ENCODE measurements at regions not wholly inside any gene's neighbourhood (a gene's known extent, or its start where the extent isn't known, plus 50 kb on each side); places are given as distances from the start of the nearest gene placed in this dataset.

- ChIA-PET SMC1A (ENCODE audit: uncharacterized antibody, unreplicated experiment) (no interaction called here), POLR2A (no interaction called here), RAD21 (ENCODE audit: unreplicated experiment) (no interaction called here), CTCF (no interaction called here)
- H3K27ac ChIP-seq (ENCODE audit: control insufficient read depth, insufficient read depth) = no peak overlapping the region
- no peaks in the 10 kb centered on the region for H3K4me1 ChIP-seq (ENCODE audit: control insufficient read depth, insufficient read depth, low read length)
- H3K4me2 ChIP-seq (ENCODE audit: control insufficient read depth, insufficient read depth) = no peak overlapping the region
- no peaks in the 10 kb centered on the region for H4K20me1 ChIP-seq (ENCODE audit: control insufficient read depth, insufficient read depth)
- no peak overlapping the region for H2AFZ ChIP-seq (ENCODE audit: control insufficient read depth, low read depth, low read length)
- H3K36me3 ChIP-seq (ENCODE audit: control insufficient read depth in 2 of 2, insufficient read depth in 2 of 2, low read length in 1 of 2) = no peaks in the 10 kb centered on the region
- no TSS peak for BruUV-seq (replicated peaks)
- H3K4me3 ChIP-seq = no peak overlapping the region
- no peaks in the 10 kb centered on the region for H3K27me3 ChIP-seq (replicated peaks in 1 of 2; ENCODE audit: control insufficient read depth in 2 of 2, insufficient read depth in 2 of 2, low read length in 1 of 2)
- in situ Hi-C loops (cut with MboI) = no loop called here
- DNase-seq (ENCODE audit: low read depth, low spot score) (no peak), ATAC-seq (no peak), FAIRE-seq (no peak)
- H3K79me2 ChIP-seq (ENCODE audit: control insufficient read depth, insufficient read depth, low read length) = no peaks in the 10 kb centered on the region
- H3K9me3 ChIP-seq (replicated peaks; ENCODE audit: control insufficient read depth, insufficient read depth, low read length) = no peaks in the 10 kb centered on the region
- intact Hi-C loops (cut with micrococcal nuclease; ENCODE audit: unreplicated experiment) = no loop called here
- H3K9ac ChIP-seq (ENCODE audit: control insufficient read depth, insufficient read depth, low read length) = no peak overlapping the region
- TF ChIP-seq SKIL (IDR thresholded peaks at IDR 0.05; ENCODE audit: low read depth, poor library complexity, severe bottlenecking) (no peak), MYC (IDR thresholded peaks at IDR 0.05; ENCODE audit: insufficient read depth, insufficient read length, insufficient replicate concordance, low read length, severe bottlenecking) (no peak), HDAC6 (IDR thresholded peaks at IDR 0.05; ENCODE audit: unreplicated experiment) (no peak), NR2F1 (conservative IDR thresholded peaks at IDR 0.05) (no peak), ATF2 (IDR thresholded peaks at IDR 0.05; ENCODE audit: low read length) (no peak), CBFB (IDR thresholded peaks at IDR 0.05; ENCODE audit: low read depth) (no peak), POLR2A (IDR thresholded peaks at IDR 0.05; ENCODE audit: low read depth, low read length) (no peak), MTA2 (IDR thresholded peaks at IDR 0.05; ENCODE audit: low read depth) (no peak), RB1 (IDR thresholded peaks at IDR 0.05; ENCODE audit: borderline replicate concordance) (no peak), SREBF1 (IDR thresholded peaks at IDR 0.05; ENCODE audit: low read length) (no peak), ZBTB40 (IDR thresholded peaks at IDR 0.05; ENCODE audit: borderline replicate concordance) (no peak), E2F4 (IDR thresholded peaks at IDR 0.05; ENCODE audit: low read depth, low read length) (no peak), CEBPB (IDR thresholded peaks at IDR 0.05; ENCODE audit: borderline replicate concordance in 1 of 2, low read depth in 2 of 2, low read length in 2 of 2) (no peak), SIX5 (IDR thresholded peaks at IDR 0.05; ENCODE audit: low read depth, low read length, severe bottlenecking) (no peak), ZBED1 (IDR thresholded peaks at IDR 0.05; ENCODE audit: borderline replicate concordance) (no peak), GATAD2B (conservative IDR thresholded peaks at IDR 0.05; ENCODE audit: low read depth) (no peak), ZNF207 (IDR thresholded peaks at IDR 0.05; ENCODE audit: borderline replicate concordance) (no peak)
These were observed 398.2 kb upstream of the TRPC7 start for GRCh38 chr5:136763548-136763947.

All from GM12878 (cell line).